GM18507 (cell line): ENCODE measurements at regions not wholly inside any gene's neighbourhood (a gene's known extent, or its start where the extent isn't known, plus 50 kb on each side); places are given as distances from the start of the nearest gene placed in this dataset.

Source experiments
- DNase-seq: peaks from one replicate; pipeline ENCODE4 v3.0.0; 2011; ENCODE audit warnings: low read depth; ENCODE audit not compliant: insufficient read length; ENCODE audit errors: extremely low spot score
- FAIRE-seq: peaks from 2 replicates; lab custom pipeline; 2011; peaks lifted over from hg19 to GRCh38; lab: Jason Lieb, UNC

DNA sequence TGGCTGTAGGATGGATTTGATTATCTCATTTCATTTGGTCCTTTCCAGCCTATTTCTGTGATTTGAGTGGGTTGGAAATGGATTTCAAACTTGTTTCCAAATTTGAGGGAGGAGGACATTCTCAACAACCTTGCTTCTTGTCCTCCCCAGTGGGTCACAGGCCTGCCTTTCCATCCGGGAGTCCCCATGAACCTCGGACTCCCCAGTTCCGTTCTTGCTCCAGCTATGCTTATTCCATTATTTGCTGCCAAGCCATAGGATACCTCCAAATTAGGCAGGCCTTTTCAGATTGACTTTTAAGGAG lies 97.8 kb downstream of the DUSP10 start:
- FAIRE-seq (no peak), DNase-seq (no peak)

DNA sequence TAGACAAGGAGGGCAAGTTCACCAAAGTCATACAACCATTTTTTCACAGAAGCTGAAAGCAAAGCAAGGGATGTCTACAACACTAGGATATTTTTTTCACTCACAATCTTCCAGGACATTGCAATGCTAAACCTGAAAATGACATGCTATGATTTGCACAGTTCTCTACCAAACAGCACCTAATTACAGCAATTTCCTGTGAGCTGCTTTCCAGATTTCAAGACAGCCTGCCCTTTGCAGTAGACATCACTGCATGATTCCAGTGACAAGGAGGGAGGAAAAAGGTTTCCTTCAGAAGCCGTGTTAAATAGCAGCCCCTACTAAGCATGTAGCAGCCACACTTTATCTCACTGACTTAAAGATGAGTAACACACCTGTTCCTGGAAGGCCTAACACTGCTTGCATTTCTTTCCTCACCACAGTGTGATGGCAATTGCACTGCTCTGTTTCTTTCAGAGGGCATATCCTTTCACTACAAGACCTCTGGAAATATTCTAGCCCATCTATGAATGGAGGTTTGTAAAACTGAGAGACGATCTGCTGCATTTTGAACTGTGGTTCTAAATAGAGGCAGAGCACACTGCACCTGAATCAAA lies 97.1 kb downstream of the DUSP10 start:
- FAIRE-seq (peak; percentile 78), DNase-seq (no peak)

DNA sequence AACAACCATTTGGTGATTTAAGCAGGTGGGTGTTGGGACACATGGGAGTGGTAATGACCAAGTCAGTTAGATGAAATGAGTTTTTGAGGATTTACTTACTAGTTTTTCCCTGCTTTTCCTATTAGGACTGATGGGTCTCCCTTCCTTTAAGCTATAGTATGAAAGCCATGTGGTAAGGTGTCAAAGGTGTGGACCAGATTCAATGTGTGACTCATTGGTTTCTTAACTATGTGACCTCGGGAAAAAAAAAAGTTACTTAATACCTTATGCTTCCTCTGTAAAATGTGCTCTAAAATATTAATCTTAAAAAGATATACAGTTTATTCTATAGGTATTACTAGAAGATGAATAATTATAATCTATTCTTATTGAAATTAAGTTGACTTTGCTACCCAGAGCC lies 93.7 kb downstream of the DUSP10 start:
- DNase-seq: no peak
- no peak for FAIRE-seq
